Stomach (tissue), 4 donors: ENCODE measurements at regions not wholly inside any gene's neighbourhood (a gene's known extent, or its start where the extent isn't known, plus 50 kb on each side); places are given as distances from the start of the nearest gene placed in this dataset.

Experiments
- CTCF ChIP-seq, 7 experiments: fragments of 450-650 bp in 4 of 7; fragments of 200-600 bp in 3 of 7; sonication (generic) in 3 of 7; IDR thresholded peaks; one replicate each; pipeline ENCODE4 v1.5.1; 2016 to 2019; ENCODE audit warnings: antibody characterized with exemption in 7 of 7, control low read depth in 2 of 7, mild to moderate bottlenecking in 1 of 7
- POLR2A ChIP-seq, 4 donors: fragments of 450-650 bp; IDR thresholded peaks; one replicate each; pipeline ENCODE4 v1.6.1; 2016; ENCODE audit warnings: antibody characterized with exemption in 4 of 4, control low read depth in 2 of 4, mild to moderate bottlenecking in 1 of 4, moderate library complexity in 1 of 4
- POLR2AphosphoS5 ChIP-seq, 3 donors: sonication (generic); formaldehyde crosslinking; IDR thresholded peaks; one replicate each; pipeline ENCODE4 v1.6.1; 2016; ENCODE audit warnings: antibody characterized with exemption in 3 of 3

- TF ChIP-seq CTCF (IDR thresholded peaks at IDR 0.05), result no peak
- no peak for TF ChIP-seq POLR2AphosphoS5 (IDR thresholded peaks at IDR 0.05)
- no peak for TF ChIP-seq POLR2A (IDR thresholded peaks at IDR 0.05)
Observed at GRCh38 chr1:166305371-166305770, 138.6 kb upstream of the FAM78B start.
